ENCODE measurements at regions not wholly inside any gene's neighbourhood (a gene's known extent, or its start where the extent isn't known, plus 50 kb on each side); places are given as distances from the start of the nearest gene placed in this dataset.

DNA sequence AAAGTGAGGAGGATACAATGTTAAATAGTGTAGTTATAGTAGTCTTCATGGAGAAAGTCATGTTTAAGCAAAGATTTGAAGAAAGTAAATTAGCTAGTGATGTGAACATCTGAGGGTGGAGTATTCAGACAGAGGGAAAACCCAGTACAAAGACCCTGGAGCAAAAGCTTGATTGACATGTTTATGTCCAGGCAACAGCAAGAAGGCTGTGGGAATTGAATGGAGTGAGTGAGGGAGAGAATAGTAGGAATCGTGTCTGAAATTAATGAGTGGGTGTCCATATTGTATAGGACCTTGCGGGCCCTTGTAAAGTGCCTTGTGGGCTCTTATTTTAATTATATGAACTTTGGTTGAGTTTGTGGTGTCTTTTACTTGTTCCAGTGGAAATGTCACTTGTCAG is 424.1 kb upstream of the KIRREL3 start:
- DNase-seq (ENCODE audit: low read depth), result no peak

GRCh38 chr11:127420139-127420538 is 419.6 kb upstream of the KIRREL3 start:
- no peak for DNase-seq (ENCODE audit: low read depth)

GRCh38 chr11:127412722-127413380 is 412.3 kb upstream of the KIRREL3 start:
- DNase-seq (ENCODE audit: low read depth), result no peak

GRCh38 chr11:127412234-127412633 is 411.7 kb upstream of the KIRREL3 start:
- no peak for DNase-seq (ENCODE audit: low read depth)

GRCh38 chr11:127411283-127411682 is 410.7 kb upstream of the KIRREL3 start:
- DNase-seq (ENCODE audit: low read depth), result no peak

- DNase-seq (ENCODE audit: low read depth), result no peak
These were observed 394.5 kb upstream of the KIRREL3 start for GRCh38 chr11:127395034-127395433.

GRCh38 chr11:127393460-127393997 is 393.0 kb upstream of the KIRREL3 start:
- DNase-seq (ENCODE audit: low read depth), result no peak

GRCh38 chr11:127392575-127392974 is 392.0 kb upstream of the KIRREL3 start:
- no peak for DNase-seq (ENCODE audit: low read depth)

- no peak for DNase-seq (ENCODE audit: low read depth)
These were observed 389.9 kb upstream of the KIRREL3 start for GRCh38 chr11:127390465-127390864.

DNA sequence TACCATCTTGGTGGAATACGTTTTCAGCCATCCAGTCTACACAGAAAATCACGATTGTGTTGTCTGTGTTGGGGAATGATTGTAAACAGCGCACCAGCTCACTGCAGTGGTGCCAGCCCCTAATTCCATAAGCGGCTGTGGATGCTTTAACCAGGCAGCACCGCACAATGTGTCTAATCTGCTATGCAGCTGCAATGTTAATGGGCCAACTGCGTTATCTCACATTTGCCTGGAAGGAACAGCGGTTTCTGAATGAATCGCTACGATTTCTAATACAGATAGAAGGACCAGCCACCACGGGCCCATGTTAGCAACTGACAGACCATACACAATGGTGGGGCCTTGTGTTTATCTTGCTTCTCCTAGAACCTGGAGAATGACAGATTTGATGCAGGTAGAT is 384.5 kb upstream of the KIRREL3 start:
- no peak for DNase-seq (ENCODE audit: low read depth)

- DNase-seq (ENCODE audit: low read depth), result no peak
These were observed 382.5 kb upstream of the KIRREL3 start for GRCh38 chr11:127383026-127383425.

GRCh38 chr11:127381247-127381646 is 380.7 kb upstream of the KIRREL3 start:
- DNase-seq (ENCODE audit: low read depth), result no peak

DNA sequence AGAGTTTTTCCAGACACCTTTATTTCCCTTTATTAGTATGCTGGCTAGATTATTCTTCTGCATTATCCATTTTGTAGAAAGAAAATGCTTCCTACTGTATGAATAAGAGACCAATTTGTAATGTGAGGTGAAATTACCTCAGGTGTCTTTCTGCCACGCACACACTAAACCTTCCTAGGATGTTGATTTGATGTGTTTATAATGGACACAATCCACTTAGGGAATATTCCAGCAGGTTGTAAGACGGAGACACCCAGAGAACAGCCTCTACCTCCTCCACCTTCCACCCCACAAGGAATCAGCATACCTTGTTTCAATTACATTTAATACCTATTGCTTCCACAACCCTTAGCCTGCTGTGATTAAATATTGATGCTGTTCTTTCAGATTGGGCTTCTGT is 379.1 kb upstream of the KIRREL3 start:
- DNase-seq (ENCODE audit: low read depth), result no peak

- no peak for DNase-seq (ENCODE audit: low read depth)
These were observed 375.7 kb upstream of the KIRREL3 start for GRCh38 chr11:127376301-127376700.

DNA sequence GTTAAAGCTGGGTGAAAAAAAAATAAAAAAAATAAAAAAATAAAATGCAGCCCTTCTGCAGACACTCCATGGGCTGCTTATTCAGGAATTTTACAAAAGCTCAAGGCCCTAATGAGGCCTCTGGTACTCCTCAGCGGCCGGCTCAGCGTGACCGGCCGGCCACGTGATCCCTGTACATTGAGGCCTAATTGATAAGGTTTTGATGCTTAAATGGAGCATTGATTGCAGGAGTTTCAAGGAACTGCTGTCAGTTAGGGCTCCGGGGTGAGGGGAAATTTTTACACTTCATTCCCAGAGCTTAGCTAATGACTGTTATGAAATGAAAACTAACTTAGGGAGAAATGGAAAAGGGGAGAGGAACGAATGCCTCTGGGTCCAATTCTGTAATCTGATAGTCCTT is 368.8 kb upstream of the KIRREL3 start:
- DNase-seq (ENCODE audit: low read depth), result no peak

- DNase-seq (ENCODE audit: low read depth), result no peak
These were observed 362.3 kb upstream of the KIRREL3 start for GRCh38 chr11:127362754-127363308.

DNA sequence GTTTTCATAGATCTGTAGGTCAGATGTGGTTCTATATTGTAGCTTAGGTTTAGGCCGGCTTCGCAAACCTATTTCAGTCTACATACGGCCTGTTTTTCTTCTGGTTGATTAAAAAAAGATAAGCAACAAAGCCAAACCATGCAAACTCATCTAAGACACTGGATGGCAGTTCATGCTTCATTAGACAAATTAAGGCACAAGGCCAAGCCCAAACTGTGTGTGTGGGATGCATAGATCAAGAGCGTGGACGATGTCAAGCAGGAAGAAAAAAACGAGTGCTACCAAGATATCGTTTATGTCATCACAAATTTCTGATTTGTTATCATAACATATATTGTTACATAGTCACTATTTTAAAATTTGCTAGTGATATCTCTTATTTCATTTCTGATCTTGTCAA is 357.6 kb upstream of the KIRREL3 start:
- DNase-seq (ENCODE audit: low read depth), result no peak

DNA sequence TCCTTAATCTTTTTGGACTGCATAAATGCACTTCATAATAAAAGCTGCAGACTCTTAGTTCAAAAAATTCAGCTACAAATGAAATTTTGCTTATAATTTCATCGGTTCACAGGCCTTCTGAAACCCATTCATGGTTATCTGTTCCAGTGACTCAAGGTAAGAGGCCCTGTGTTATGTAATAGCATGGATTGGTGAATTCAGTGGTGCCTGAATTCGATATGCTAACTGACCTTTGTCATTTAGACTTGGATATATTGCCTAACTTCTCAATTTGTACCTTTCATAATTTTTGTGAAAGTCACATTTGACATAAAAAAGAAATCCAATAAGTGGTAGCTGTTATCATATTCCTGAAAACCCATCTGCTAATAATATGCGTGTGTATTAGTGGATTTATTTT is 349.9 kb upstream of the KIRREL3 start:
- DNase-seq (ENCODE audit: low read depth), result no peak

DNA sequence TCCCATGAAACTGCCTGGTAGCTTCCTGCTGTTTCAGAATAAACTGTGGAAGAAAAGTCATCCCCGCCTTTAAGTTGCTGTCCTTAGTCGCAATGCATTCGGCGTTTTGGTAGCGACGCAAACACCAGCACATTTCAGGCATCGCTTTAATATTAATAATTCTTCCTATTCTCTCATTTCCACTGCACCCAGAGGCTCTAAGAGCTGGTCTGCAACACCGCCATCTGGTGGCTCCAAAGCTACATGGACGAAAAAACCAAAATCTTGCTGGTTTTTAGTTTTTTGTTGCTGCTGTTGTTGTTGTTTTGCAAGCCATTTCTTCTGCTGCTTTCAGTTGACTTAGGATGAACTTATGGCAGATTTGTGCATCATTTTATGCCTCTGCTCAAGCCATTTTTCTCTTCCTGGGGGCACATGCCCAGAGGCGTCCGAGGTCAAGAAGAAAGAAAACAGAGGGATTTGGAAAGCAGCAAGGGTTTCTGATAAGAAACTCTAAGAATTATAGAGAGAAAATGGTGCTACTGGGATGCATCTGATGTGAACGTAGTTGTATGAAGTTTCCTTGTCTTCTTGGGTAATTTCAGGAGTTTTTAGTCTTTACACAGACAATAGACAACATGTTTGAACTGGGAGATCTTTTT is 345.4 kb upstream of the KIRREL3 start:
- DNase-seq (ENCODE audit: low read depth), result peak; percentile 9

DNA sequence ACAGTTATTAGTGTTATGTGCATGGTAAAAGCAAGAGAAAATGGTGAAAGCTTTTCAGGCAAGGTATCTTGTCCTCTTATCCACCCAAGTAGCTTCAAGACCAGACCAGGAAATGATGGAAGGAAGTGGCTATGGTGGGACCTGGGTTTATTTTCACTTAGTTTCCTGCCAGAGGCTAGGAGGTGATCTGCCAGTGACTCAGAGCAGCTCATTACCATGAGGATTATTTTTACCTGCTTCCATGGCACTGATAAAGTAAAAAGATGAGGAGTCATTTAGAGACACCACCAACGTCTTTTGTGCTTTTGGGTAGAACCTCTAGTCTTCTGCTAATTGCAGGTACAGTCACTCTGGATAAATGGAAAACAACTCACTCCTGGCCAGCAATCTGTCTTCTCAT is 339.9 kb upstream of the KIRREL3 start:
- DNase-seq (ENCODE audit: low read depth), result no peak

- DNase-seq (ENCODE audit: low read depth), result no peak
These were observed 338.8 kb upstream of the KIRREL3 start for GRCh38 chr11:127339376-127339775.

GRCh38 chr11:127338380-127339259 is 338.1 kb upstream of the KIRREL3 start:
- no peak for DNase-seq (ENCODE audit: low read depth)

Data from HS-5 (cell line).